ENCODE measurements at regions not wholly inside any gene's neighbourhood (a gene's known extent, or its start where the extent isn't known, plus 50 kb on each side); places are given as distances from the start of the nearest gene placed in this dataset.
"Not testable (repeated sequence)": the region's sequence is repeated elsewhere in the genome, so short reads cannot be mapped to it uniquely, and the experiment has no call there.

- no peak for FAIRE-seq
These were observed 116.9 kb upstream of the FOXN2 start for GRCh38 chr2:48197618-48198017.

DNA sequence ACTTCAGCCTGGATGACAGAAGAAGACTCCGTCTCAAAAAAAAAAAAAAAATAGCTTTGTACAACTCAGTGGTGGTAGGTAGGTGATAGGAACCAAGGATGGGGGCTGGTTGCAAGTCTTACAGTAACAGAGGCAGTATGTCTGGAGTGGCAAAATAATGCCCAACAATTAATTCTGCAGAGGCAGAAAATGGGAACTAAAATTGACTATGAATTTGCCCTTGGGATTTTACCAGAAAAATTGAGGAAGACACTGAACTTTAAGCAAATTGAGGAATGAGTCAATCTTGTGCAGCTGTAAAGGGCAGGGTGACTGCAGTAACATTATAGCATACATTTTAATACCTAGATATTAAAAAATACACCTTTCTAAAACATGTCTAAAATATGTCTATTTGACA lies 116.1 kb upstream of the FOXN2 start:
- no peak for FAIRE-seq

GRCh38 chr2:48199070-48199469 lies 115.4 kb upstream of the FOXN2 start:
- no peak for FAIRE-seq

GRCh38 chr2:48200620-48201293 lies 113.7 kb upstream of the FOXN2 start:
- FAIRE-seq, result no peak

GRCh38 chr2:48201435-48201834 lies 113.0 kb upstream of the FOXN2 start:
- FAIRE-seq, result not testable (repeated sequence)

- no peak for FAIRE-seq
These were observed 111.4 kb upstream of the FOXN2 start for GRCh38 chr2:48202863-48203642.

DNA sequence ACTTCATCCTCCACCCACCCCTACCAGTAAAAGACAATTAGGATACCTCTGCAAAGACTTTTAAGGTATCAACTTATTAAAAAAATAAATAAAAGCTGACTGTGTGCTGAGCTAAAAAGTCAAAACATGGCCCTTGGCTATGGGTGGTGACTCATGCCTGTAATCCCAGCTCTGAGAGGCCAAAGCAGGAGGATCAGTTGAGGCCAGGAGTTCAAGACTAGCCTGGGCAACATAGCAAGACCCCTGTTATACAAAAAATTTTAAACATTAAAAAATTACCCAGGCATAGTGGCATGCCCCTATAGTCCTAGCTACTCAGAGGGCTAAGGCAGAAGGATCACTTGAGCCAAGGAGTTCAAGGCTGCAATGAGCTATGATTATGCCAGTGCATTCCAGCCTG lies 110.8 kb upstream of the FOXN2 start:
- no peak for FAIRE-seq

DNA sequence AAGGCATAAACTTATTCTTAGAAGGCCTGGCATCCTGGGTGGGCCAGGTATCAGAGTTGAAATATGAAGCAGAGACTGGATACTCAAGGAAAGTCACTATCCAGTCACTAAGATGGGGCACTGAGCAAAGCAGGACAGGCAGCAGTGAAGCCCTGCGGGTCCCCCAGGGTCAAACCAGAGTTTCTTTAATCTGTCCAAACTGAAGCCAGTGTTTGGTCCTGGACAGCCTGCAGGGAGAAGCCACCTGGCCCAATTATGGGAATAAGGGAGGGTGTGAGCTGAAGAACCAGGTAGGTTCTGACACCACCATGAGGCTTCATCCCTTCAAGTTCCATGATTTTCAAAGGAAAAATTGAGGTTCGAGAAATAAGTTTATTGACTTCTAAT lies 109.7 kb upstream of the FOXN2 start:
- no peak for FAIRE-seq

DNA sequence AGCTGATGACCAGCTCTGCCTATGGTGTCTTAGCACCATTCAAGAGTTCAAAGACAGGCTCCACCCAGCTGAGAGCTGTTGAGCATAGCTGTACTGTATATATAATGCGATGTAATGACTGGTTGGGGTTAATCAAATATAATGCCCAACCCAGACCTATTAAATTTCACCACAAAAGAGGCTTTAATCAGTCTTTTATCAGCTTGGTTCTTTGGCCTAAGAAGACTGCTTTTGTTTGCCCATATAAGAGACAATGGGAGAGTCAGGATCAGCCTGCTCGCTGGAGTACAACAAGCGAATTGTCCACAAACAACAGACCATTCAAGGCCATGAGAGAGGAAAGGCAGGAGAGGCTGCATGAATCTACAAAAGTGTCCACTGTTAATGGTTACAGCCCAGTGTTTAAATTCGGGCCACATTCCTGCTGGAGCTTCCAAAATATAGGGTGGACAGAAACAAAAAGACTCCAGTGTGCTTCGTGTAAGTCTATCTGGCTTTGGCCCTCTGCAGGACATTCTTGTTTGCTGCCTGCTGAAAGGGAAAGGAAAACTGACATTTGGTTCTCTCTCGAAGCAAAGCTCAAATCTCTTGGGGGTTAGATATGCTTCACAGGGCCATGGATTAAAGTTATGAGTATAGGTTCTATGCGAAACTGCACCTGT lies 109.2 kb upstream of the FOXN2 start:
- FAIRE-seq, result no peak

GRCh38 chr2:48206056-48206656 lies 108.3 kb upstream of the FOXN2 start:
- FAIRE-seq, result not testable (repeated sequence)

GRCh38 chr2:48207201-48207641 lies 107.3 kb upstream of the FOXN2 start:
- FAIRE-seq, result no peak

- FAIRE-seq, result no peak
These were observed 106.6 kb upstream of the FOXN2 start for GRCh38 chr2:48207851-48208250.

GRCh38 chr2:48209214-48209885 lies 105.1 kb upstream of the FOXN2 start:
- no peak for FAIRE-seq

DNA sequence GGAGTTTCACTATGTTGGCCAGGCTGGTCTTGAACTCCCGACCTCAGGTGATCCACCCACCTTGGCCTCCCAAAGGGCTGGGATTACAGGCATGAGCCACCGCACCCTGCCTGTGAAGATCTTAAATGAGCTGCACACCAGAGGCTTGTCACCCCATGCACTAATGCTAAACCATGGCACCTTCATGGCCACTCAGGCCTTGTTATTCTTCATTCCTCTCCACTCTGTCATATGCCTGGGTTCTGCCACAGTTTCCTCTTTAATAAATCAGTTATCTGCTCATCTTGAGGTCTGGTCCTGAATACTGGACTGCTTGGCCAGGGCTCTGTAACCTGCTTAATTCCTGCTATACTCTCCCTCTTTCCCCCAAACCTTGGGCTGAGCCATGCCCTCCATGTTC lies 104.3 kb upstream of the FOXN2 start:
- no peak for FAIRE-seq

DNA sequence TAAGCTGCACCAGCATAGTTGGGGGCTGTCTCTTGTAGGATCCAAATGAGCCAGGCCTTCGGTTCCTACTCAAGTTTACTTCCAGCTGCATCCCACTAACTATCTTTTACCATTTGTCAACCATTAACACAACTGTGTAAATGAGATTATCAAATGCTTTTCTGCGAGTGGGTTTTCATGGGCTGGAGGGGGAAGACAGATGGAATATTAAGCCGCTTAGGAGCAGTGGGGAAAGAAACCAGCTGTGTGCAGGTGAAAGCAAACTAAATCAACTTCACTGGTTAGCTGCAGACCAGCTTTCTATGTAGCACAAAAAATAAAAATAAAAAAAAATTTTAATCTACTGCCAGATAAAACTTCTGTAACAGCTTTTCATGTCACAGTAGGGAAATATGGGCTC lies 100.8 kb upstream of the FOXN2 start:
- FAIRE-seq, result no peak

DNA sequence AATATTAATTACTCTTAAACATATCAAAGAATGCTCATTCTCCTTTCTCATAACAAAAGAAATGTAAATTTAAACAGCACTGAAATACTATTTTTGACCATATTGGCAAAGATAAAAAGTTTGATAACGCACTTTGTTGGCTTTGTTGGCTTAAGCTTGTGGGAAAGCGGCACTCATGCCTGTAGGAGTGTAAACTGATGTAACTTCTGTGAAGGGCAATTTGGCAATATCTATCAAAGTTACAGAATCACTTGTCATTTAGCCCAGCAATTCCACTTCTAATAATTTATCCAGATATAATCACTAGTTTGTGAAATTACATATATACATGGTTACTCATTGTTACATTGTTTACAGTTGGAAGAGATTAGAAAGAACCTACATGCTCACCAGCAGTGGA lies 96.3 kb upstream of the FOXN2 start:
- FAIRE-seq, result no peak

GRCh38 chr2:48219234-48219554 lies 95.3 kb upstream of the FOXN2 start:
- no peak for FAIRE-seq

- FAIRE-seq, result no peak
These were observed 94.7 kb upstream of the FOXN2 start for GRCh38 chr2:48219555-48220436.

- no peak for FAIRE-seq
These were observed 94.0 kb upstream of the FOXN2 start for GRCh38 chr2:48220501-48220900.

- peak; percentile 68 for FAIRE-seq
These were observed 92.5 kb upstream of the FOXN2 start for GRCh38 chr2:48221846-48222516.

GRCh38 chr2:48227617-48228344 lies 86.7 kb upstream of the FOXN2 start:
- FAIRE-seq, result no peak

All from islet of Langerhans (tissue), 1 donor.